HL-60 (cell line): ENCODE measurements at regions not wholly inside any gene's neighbourhood (a gene's known extent, or its start where the extent isn't known, plus 50 kb on each side); places are given as distances from the start of the nearest gene placed in this dataset.

ENCODE experiments used
- DNase-seq, 2 experiments: peaks; one replicate each; pipeline ENCODE4 v3.0.0-alpha.2; 2010 to 2020; ENCODE audit warnings: low read depth in 1 of 2, low spot score in 1 of 2
- H3K27ac ChIP-seq: fragments of 250-450 bp; sonication (Bioruptor Pico); replicated peaks from 2 replicates; pipeline ENCODE4 v1.5.1; 2020; ENCODE audit warnings: mild to moderate bottlenecking, moderate library complexity
- H3K27me3 ChIP-seq: fragments of 250-450 bp; sonication (Bioruptor Pico); 2 replicates; pipeline ENCODE4 v1.5.1; 2021; ENCODE audit warnings: mild to moderate bottlenecking, moderate library complexity; ENCODE audit not compliant: insufficient read depth, poor library complexity, severe bottlenecking
- H3K4me3 ChIP-seq: replicated peaks from 2 replicates; pipeline ENCODE4 v1.5.1; 2011; ENCODE audit warnings: mild to moderate bottlenecking, control low read depth, low read length; ENCODE audit not compliant: insufficient read depth
- GABPA ChIP-seq: IDR thresholded peaks from 2 replicates; pipeline ENCODE4 v1.6.1; 2012; ENCODE audit warnings: low read depth
- POLR2AphosphoS5 ChIP-seq: IDR thresholded peaks from 2 replicates; pipeline ENCODE4 v1.6.1; 2012; ENCODE audit warnings: low read depth
- REST ChIP-seq: IDR thresholded peaks from 2 replicates; pipeline ENCODE4 v1.6.1; 2012; ENCODE audit warnings: low read depth; ENCODE audit not compliant: insufficient replicate concordance
- SPI1 ChIP-seq: IDR thresholded peaks from 2 replicates; pipeline ENCODE4 v1.6.1; 2012; ENCODE audit warnings: low read depth, mild to moderate bottlenecking, borderline replicate concordance
- TF ChIP-seq, protein P1 (sequence below): IDR thresholded peaks from one replicate; pipeline ENCODE4 v1.5.1; 2011; ENCODE audit warnings: low read length, control low read depth, inconsistent platforms; ENCODE audit not compliant: insufficient read depth

DNA sequence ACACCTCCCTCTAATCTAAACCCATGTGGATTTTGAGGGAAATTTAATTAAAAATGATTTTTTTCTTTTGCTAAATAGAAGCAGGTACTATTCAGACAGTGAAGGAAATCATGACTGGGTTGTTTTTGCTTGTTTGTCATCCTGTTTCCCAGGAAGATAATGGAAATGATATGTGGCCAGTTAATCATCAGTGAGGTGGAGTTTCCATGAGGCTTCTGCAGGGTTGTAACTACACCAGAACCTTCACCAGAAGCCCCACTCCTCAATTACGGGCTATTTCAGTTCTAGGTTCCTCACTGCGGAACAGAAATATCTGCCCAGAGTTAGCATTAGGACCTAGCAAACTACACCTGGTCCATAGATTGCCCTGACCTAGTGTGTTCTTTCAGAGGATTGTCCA, 394.0 kb downstream of the DLEU7 start:
- Histone ChIP-seq H3K27me3 (no peaks in the 10 kb centered on the region), H3K4me3 (no peak overlapping the region), H3K27ac (no peak overlapping the region)
- DNase-seq = no peak
- TF ChIP-seq POLR2AphosphoS5 = no peak
- TF ChIP-seq, protein P1, sequence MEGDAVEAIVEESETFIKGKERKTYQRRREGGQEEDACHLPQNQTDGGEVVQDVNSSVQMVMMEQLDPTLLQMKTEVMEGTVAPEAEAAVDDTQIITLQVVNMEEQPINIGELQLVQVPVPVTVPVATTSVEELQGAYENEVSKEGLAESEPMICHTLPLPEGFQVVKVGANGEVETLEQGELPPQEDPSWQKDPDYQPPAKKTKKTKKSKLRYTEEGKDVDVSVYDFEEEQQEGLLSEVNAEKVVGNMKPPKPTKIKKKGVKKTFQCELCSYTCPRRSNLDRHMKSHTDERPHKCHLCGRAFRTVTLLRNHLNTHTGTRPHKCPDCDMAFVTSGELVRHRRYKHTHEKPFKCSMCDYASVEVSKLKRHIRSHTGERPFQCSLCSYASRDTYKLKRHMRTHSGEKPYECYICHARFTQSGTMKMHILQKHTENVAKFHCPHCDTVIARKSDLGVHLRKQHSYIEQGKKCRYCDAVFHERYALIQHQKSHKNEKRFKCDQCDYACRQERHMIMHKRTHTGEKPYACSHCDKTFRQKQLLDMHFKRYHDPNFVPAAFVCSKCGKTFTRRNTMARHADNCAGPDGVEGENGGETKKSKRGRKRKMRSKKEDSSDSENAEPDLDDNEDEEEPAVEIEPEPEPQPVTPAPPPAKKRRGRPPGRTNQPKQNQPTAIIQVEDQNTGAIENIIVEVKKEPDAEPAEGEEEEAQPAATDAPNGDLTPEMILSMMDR = no peak
- TF ChIP-seq REST = no peak
- TF ChIP-seq GABPA = no peak
- TF ChIP-seq SPI1 = no peak

- H3K4me3 ChIP-seq = no peak overlapping the region
- no peak overlapping the region for H3K27ac ChIP-seq
- DNase-seq = no peak
- no peak for TF ChIP-seq GABPA
- no peak for TF ChIP-seq POLR2AphosphoS5
- TF ChIP-seq, protein P1 = no peak
- no peak for TF ChIP-seq REST
- no peak for TF ChIP-seq SPI1
- H3K27me3 ChIP-seq = no peaks in the 10 kb centered on the region
These were observed 393.2 kb downstream of the DLEU7 start for GRCh38 chr13:50450279-50450678.

DNA sequence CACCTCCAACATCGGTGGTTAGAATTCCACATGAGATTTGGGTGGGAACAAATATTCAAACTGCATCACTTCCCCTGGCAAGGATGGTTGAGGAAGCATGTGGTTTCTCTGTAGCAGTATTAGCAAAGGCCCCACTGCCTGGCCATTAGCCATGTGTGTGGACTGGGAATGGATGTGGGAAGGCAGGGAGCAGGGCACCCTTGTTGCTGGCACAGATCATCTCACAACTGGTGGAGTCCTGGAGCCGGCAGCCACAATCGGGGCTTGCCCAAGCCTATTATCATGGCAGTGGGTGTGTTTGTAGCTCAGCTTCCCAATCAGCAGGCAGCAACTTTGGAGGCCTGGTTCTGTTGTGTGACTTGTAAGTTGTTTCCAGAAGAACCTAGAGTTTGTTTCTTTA, 391.9 kb downstream of the DLEU7 start:
- Histone ChIP-seq H3K27ac (no peak overlapping the region), H3K4me3 (no peak overlapping the region), H3K27me3 (no peaks in the 10 kb centered on the region)
- DNase-seq = no peak
- TF ChIP-seq, protein P1 = no peak
- no peak for TF ChIP-seq SPI1
- TF ChIP-seq REST = no peak
- no peak for TF ChIP-seq POLR2AphosphoS5
- no peak for TF ChIP-seq GABPA
